ELR (cell line): ENCODE measurements at regions not wholly inside any gene's neighbourhood (a gene's known extent, or its start where the extent isn't known, plus 50 kb on each side); places are given as distances from the start of the nearest gene placed in this dataset.
A peak's percentile ranks its signal among the peaks of the same experiment; 100 is the strongest.

Experiments
- DNase-seq: peaks from one replicate; pipeline ENCODE4 v3.0.0-alpha.2; 2015; ENCODE audit warnings: low read depth

- no peak for DNase-seq
These were observed 104.1 kb upstream of the PTPN1 start for GRCh38 chr20:50405915-50406609.

- no peak for DNase-seq
These were observed 103.5 kb upstream of the PTPN1 start for GRCh38 chr20:50406610-50407136.

- no peak for DNase-seq
These were observed 101.4 kb upstream of the PTPN1 start for GRCh38 chr20:50408526-50409364.

GRCh38 chr20:50409495-50409894 lies 100.7 kb upstream of the PTPN1 start:
- no peak for DNase-seq

GRCh38 chr20:50410343-50410742 lies 99.8 kb upstream of the PTPN1 start:
- DNase-seq = no peak

GRCh38 chr20:50412069-50412468 lies 98.1 kb upstream of the PTPN1 start:
- DNase-seq = no peak

- DNase-seq = no peak
These were observed 97.7 kb upstream of the PTPN1 start for GRCh38 chr20:50412499-50412898.

GRCh38 chr20:50413088-50413500 lies 97.1 kb upstream of the PTPN1 start:
- DNase-seq = peak; percentile 50

- no peak for DNase-seq
These were observed 95.1 kb upstream of the PTPN1 start for GRCh38 chr20:50415021-50415515.

GRCh38 chr20:50415516-50416268 lies 94.5 kb upstream of the PTPN1 start:
- peak; percentile 78 for DNase-seq

GRCh38 chr20:50416269-50417022 lies 93.7 kb upstream of the PTPN1 start:
- no peak for DNase-seq

- DNase-seq = no peak
These were observed 93.2 kb upstream of the PTPN1 start for GRCh38 chr20:50417023-50417329.

GRCh38 chr20:50417484-50418235 lies 92.5 kb upstream of the PTPN1 start:
- DNase-seq = no peak

- no peak for DNase-seq
These were observed 91.1 kb upstream of the PTPN1 start for GRCh38 chr20:50418890-50419642.

- no peak for DNase-seq
These were observed 89.8 kb upstream of the PTPN1 start for GRCh38 chr20:50420380-50420779.

GRCh38 chr20:50421356-50422340 lies 88.5 kb upstream of the PTPN1 start:
- DNase-seq = no peak

- DNase-seq = no peak
These were observed 86.4 kb upstream of the PTPN1 start for GRCh38 chr20:50423758-50424157.

GRCh38 chr20:50425076-50425475 lies 85.1 kb upstream of the PTPN1 start:
- peak; percentile 49 for DNase-seq
